ENCODE measurements at regions not wholly inside any gene's neighbourhood (a gene's known extent, or its start where the extent isn't known, plus 50 kb on each side); places are given as distances from the start of the nearest gene placed in this dataset.

DNA sequence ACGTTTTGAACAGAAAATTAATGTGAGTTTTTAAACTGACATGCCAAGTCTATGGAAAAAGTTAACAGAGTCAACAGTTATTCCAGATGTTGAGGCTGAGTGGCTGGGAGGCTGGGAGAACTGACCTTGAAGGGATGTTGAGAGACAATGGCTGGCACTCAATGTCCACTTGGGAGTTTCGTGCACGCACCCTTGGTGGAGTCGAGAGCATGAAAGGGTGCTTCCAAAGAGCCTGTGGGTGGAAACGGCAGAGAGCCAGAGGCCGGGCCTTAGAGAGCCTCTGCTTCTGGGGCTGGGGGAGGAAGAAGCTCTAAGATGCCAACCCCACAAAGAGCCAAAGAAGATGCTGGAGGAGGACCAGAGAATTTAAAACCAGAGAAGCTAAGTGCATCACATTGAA lies 63.4 kb upstream of the L3MBTL4 start:
- TF ChIP-seq, protein P1, sequence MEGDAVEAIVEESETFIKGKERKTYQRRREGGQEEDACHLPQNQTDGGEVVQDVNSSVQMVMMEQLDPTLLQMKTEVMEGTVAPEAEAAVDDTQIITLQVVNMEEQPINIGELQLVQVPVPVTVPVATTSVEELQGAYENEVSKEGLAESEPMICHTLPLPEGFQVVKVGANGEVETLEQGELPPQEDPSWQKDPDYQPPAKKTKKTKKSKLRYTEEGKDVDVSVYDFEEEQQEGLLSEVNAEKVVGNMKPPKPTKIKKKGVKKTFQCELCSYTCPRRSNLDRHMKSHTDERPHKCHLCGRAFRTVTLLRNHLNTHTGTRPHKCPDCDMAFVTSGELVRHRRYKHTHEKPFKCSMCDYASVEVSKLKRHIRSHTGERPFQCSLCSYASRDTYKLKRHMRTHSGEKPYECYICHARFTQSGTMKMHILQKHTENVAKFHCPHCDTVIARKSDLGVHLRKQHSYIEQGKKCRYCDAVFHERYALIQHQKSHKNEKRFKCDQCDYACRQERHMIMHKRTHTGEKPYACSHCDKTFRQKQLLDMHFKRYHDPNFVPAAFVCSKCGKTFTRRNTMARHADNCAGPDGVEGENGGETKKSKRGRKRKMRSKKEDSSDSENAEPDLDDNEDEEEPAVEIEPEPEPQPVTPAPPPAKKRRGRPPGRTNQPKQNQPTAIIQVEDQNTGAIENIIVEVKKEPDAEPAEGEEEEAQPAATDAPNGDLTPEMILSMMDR (IDR thresholded peaks at IDR 0.05), result no peak
- TF ChIP-seq POLR2AphosphoS5 (IDR thresholded peaks at IDR 0.05), result no peak

Measured in breast epithelium (tissue), 3 donors.